Bronchial epithelial cell (primary cell): ENCODE measurements at regions not wholly inside any gene's neighbourhood (a gene's known extent, or its start where the extent isn't known, plus 50 kb on each side); places are given as distances from the start of the nearest gene placed in this dataset.
A peak's percentile ranks its signal among the peaks of the same experiment; 100 is the strongest.
"Not testable (repeated sequence)": the region's sequence is repeated elsewhere in the genome, so short reads cannot be mapped to it uniquely, and the experiment has no call there.

ENCODE experiments used
- DNase-seq: peaks from one replicate; pipeline ENCODE4 v3.0.0-alpha.2; 2010; ENCODE audit warnings: low read depth
- FAIRE-seq: peaks from 2 replicates; lab custom pipeline; 2011; peaks lifted over from hg19 to GRCh38; lab: Jason Lieb, UNC
- H3K27me3 ChIP-seq: 2 replicates; pipeline ENCODE4 v1.5.1; 2011; ENCODE audit warnings: low read length; ENCODE audit not compliant: control insufficient read depth, insufficient read depth
- H3K36me3 ChIP-seq: 2 replicates; pipeline ENCODE4 v1.5.1; 2011; ENCODE audit warnings: low read length; ENCODE audit not compliant: control insufficient read depth, insufficient read depth
- H3K4me3 ChIP-seq: 2 replicates; pipeline ENCODE4 v1.5.1; 2011; ENCODE audit warnings: mild to moderate bottlenecking, low read depth, low read length, control low read depth
- TF ChIP-seq, protein P1 (sequence below): IDR thresholded peaks from 2 replicates; pipeline ENCODE4 v1.5.1; 2011; ENCODE audit warnings: mild to moderate bottlenecking, moderate library complexity, low read length, control low read depth, inconsistent platforms; ENCODE audit not compliant: insufficient read depth, severe bottlenecking

DNA sequence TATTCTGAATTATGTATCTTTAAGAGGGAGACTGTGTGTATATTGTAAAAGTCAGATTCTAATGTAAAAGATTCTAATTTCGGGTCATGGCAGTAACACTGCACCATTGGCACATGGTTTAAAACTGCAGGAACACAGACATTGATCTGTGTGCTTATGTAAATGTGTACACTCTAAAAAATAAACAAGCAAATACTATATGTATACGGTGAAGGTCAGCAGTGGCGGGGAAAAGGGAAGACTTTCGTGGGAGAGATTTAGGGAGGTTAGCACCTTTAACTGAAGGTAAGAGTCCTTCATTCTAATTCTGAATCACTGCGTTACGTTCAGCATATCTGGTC is 157.8 kb upstream of the FAM20A start:
- no peak for FAIRE-seq

DNA sequence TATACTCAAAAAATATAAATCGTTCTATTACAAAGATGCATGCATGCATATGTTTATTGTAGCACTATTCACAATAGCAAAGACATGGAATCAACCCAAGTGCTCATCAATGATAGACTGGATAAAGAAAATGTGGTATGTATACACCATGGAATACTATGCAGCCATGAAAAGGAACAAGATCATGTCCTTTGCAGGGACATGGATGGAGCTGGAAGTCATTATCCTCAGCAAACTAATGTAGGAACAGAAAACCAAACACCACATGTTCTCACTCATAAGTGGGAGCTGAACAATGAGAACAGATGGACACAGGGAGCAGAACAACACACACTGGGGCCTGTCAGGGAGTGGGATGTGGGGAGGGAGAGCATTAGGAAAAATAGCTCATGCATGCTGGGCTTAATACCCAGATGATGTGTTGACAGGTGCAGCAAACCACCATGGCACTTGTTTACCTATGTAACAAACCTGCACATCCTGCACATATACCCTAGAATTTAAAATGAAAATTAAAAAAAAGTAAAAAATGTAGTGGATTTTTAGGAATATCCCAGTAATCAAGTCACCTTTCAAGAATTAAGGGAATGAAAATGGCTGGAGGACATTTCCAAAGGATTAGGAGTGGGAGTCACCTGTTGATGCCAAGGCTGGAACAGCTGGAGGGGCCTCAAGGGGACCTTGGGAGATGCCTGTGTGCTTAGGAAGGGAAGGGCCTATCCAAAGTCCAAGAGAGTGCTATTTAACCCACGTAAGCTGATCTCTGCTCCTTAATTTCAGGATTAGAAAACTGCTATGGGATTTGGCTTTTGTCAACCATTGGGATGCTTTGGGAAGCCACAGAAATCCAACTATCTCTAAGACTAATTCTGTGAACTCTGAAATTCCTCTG is 156.9 kb upstream of the FAM20A start:
- not testable (repeated sequence) for H3K36me3 ChIP-seq, DNase-seq, FAIRE-seq, H3K4me3 ChIP-seq, H3K27me3 ChIP-seq

More for the DNA sequence above, 157.8 kb upstream of the FAM20A start:
- TF ChIP-seq, protein P1, sequence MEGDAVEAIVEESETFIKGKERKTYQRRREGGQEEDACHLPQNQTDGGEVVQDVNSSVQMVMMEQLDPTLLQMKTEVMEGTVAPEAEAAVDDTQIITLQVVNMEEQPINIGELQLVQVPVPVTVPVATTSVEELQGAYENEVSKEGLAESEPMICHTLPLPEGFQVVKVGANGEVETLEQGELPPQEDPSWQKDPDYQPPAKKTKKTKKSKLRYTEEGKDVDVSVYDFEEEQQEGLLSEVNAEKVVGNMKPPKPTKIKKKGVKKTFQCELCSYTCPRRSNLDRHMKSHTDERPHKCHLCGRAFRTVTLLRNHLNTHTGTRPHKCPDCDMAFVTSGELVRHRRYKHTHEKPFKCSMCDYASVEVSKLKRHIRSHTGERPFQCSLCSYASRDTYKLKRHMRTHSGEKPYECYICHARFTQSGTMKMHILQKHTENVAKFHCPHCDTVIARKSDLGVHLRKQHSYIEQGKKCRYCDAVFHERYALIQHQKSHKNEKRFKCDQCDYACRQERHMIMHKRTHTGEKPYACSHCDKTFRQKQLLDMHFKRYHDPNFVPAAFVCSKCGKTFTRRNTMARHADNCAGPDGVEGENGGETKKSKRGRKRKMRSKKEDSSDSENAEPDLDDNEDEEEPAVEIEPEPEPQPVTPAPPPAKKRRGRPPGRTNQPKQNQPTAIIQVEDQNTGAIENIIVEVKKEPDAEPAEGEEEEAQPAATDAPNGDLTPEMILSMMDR, result no peak
- no peak for DNase-seq
- Histone ChIP-seq H3K27me3 (no peaks in the 10 kb centered on the region), H3K4me3 (no peak overlapping the region), H3K36me3 (no peaks in the 10 kb centered on the region)

DNA sequence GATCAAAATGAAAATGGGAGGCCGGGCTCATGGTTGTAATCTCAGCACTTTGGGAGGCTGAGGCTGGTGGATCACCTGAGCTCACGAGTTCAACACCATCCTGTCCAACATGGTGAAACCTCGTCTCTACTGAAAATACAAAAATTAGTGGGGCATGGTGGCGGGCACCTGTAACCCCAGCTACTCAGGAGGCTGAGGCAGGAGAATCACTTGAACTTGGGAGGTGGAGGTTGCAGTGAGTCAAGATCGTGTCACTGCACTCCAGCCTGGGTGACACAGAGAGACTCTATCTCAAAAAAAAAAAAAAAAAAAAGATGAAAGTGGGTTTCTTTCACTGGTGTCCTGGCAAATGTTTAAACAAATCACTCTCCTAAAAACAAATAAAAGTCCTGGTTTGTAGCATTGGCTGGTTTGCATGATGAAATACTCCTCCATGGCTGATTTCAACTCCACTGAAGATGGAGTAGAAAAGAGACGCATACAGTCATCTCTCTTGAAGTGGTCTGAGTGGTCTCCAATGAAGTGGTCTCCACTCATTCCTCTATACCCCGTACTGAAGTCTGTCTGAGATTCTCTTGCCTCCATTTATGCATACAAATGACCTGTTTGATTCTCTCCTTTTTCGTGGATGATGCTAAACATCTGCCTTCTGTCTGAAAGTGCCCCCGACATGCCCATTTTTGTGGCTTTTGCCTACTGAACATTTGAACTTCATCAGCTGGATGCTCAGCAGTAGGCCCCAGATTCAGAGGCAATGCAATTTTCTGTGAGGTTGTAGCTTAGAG is 153.0 kb upstream of the FAM20A start:
- Histone ChIP-seq H3K4me3 (no peak overlapping the region), H3K36me3 (no peaks in the 10 kb centered on the region), H3K27me3 (no peaks in the 10 kb centered on the region)
- TF ChIP-seq, protein P1, result no peak
- FAIRE-seq, result no peak
- no peak for DNase-seq

DNA sequence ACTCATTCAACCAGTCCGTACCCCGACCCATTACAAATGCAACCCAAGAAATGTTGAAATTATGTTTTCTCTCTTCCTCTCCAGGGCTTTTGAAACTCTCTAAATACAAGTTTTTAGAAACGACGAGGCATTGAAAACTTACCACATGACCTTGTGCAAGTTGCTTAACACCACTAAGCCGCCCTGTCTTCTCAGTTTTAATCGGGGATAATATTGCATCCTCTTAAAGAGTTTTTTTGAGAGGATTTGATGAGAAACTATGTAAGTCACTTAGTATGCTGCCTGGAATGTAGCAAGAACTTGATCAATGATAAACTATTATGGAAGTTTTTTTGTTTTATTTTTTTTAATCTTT is 149.0 kb upstream of the FAM20A start:
- Histone ChIP-seq H3K36me3 (no peaks in the 10 kb centered on the region), H3K4me3 (peak overlapping the region; percentile 12), H3K27me3 (no peaks in the 10 kb centered on the region)
- FAIRE-seq (no peak), DNase-seq (no peak)
- TF ChIP-seq, protein P1, result no peak

DNA sequence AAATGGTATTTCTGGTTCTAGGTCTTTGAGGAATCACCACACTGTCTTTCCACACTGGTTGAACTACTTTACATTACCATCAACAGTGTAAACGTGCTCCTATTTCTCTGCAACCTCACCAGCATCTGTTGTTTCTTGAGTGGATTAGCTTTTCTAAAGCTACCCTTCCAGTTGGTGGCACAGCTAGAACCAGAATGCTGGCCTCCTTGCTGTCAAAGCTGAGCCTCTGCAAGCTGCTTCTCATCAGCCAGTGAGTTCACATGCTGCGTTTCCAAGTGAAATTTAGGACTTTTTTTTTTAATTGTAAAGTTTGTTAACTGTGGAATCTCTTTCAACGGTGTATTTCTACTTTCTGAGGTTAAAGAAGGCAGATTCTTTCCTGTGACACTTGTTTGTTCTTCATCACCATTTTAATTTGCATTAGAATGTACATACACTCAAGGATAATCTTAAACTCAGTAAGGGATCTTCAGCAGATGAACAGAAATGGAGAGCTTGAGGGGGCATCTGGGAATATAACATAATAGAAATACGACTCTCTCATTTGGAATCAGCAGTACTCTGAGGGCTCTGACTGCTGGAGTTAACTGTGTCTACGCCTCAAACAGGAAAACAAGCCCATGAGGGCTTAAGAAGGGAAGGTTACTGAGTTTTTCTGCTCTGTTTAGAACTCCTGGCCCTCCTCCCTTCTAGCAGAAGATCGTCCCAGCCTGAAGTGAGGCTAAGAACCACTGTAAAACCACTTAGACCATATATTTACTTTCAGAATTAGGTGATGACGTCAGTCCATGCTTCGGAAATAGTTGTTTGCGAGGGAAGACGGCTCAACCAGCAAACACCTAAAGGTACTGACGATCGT is 148.4 kb upstream of the FAM20A start:
- Histone ChIP-seq H3K36me3 (no peaks in the 10 kb centered on the region), H3K4me3 (peak overlapping the region; percentile 12), H3K27me3 (no peaks in the 10 kb centered on the region)
- FAIRE-seq (no peak), DNase-seq (peak; percentile 28)
- TF ChIP-seq, protein P1, result no peak
